Upper lobe of left lung (tissue), 4 donors: ENCODE measurements at regions not wholly inside any gene's neighbourhood (a gene's known extent, or its start where the extent isn't known, plus 50 kb on each side); places are given as distances from the start of the nearest gene placed in this dataset.

Source experiments
- CTCF ChIP-seq, 6 experiments: fragments of 450-650 bp in 4 of 6; fragments of 200-600 bp in 2 of 6; sonication (generic) in 2 of 6; IDR thresholded peaks; one replicate each; pipeline ENCODE4 v1.5.1; 2016 to 2019; ENCODE audit warnings: antibody characterized with exemption in 6 of 6
- EP300 ChIP-seq, 4 donors: sonication (generic); formaldehyde crosslinking; IDR thresholded peaks; one replicate each; pipeline ENCODE4 v1.5.1; 2017; ENCODE audit warnings: antibody characterized with exemption in 4 of 4, control low read depth in 2 of 4
- POLR2A ChIP-seq, 4 donors: fragments of 450-650 bp; IDR thresholded peaks; one replicate each; pipeline ENCODE4 v1.5.1; 2016 to 2017; ENCODE audit warnings: antibody characterized with exemption in 4 of 4, mild to moderate bottlenecking in 2 of 4

- TF ChIP-seq EP300 (IDR thresholded peaks at IDR 0.05) = no peak
- no peak for TF ChIP-seq CTCF (IDR thresholded peaks at IDR 0.05)
- no peak for TF ChIP-seq POLR2A (IDR thresholded peaks at IDR 0.05)
Measured at GRCh38 chr4:77505958-77506319, 99.7 kb upstream of the CXCL13 start.
